Caco-2 (cell line): ENCODE measurements at regions not wholly inside any gene's neighbourhood (a gene's known extent, or its start where the extent isn't known, plus 50 kb on each side); places are given as distances from the start of the nearest gene placed in this dataset.
A peak's percentile ranks its signal among the peaks of the same experiment; 100 is the strongest.

ENCODE experiments used
- BruUV-seq: library from RNA; stranded (reverse); fragments of 400-500 nt; replicated peaks from 2 replicates; lab custom pipeline; 2021; lab: Mats Ljungman, UMichigan
- CTCF ChIA-PET: fragments of 300-600 bp; sonication (Branson Sonifier 250); formaldehyde crosslinking; loops from one replicate; lab custom pipeline; 2022; ENCODE audit warnings: antibody characterized with exemption; lab: Charles Lee
- POLR2A ChIA-PET: fragments of 300-600 bp; sonication (Branson Sonifier 250); formaldehyde crosslinking; loops from one replicate; lab custom pipeline; 2022; ENCODE audit warnings: antibody characterized with exemption; lab: Charles Lee
- DNase-seq, 2 experiments: peaks; one replicate each; pipeline versions ENCODE4 v3.0.0 to v3.0.0-alpha.2; 2020 to 2022
- H3K27me3 ChIP-seq: replicated peaks from 2 replicates; pipeline ENCODE4 v1.6.0; 2011; ENCODE audit warnings: low read length; ENCODE audit not compliant: control insufficient read depth, insufficient read depth
- H3K36me3 ChIP-seq: 2 replicates; pipeline ENCODE4 v1.5.1; 2011; ENCODE audit warnings: low read length; ENCODE audit not compliant: control insufficient read depth, insufficient read depth
- H3K4me1 ChIP-seq: fragments of 250-450 bp; sonication (Bioruptor Pico); 2 replicates; pipeline ENCODE4 v1.5.1; 2020; ENCODE audit warnings: mild to moderate bottlenecking
- H3K4me3 ChIP-seq: 2 replicates; pipeline ENCODE4 v1.5.1; 2011; ENCODE audit warnings: low read depth, mild to moderate bottlenecking, control low read depth, low read length
- H3K9me3 ChIP-seq: fragments of 250-450 bp; sonication (Bioruptor Pico); 2 replicates; pipeline ENCODE4 v1.5.1; 2020; ENCODE audit warnings: mild to moderate bottlenecking, moderate library complexity
- H3K27ac Mint-ChIP-seq: one replicate; pipeline ENCODE4 v1.8.0; 2022; ENCODE audit warnings: mixed read lengths; ENCODE audit not compliant: unreplicated experiment
- H3K27me3 Mint-ChIP-seq: one replicate; pipeline ENCODE4 v1.8.0; 2022; ENCODE audit warnings: mixed read lengths; ENCODE audit not compliant: insufficient read depth, unreplicated experiment
- H3K36me3 Mint-ChIP-seq: one replicate; pipeline ENCODE4 v1.8.0; 2022; ENCODE audit warnings: mild to moderate bottlenecking, mixed read lengths; ENCODE audit not compliant: insufficient read depth, unreplicated experiment
- H3K4me1 Mint-ChIP-seq: one replicate; pipeline ENCODE4 v1.8.0; 2022; ENCODE audit warnings: low read depth, mixed read lengths; ENCODE audit not compliant: unreplicated experiment
- H3K4me3 Mint-ChIP-seq: one replicate; pipeline ENCODE4 v1.8.0; 2022; ENCODE audit warnings: mild to moderate bottlenecking, moderate library complexity, mixed read lengths; ENCODE audit not compliant: unreplicated experiment
- H3K9me3 Mint-ChIP-seq: one replicate; pipeline ENCODE4 v1.8.0; 2022; ENCODE audit warnings: mixed read lengths; ENCODE audit not compliant: unreplicated experiment
- intact Hi-C: fragments of 100-400 bp; cut with micrococcal nuclease; formaldehyde crosslinking; loops from one replicate; pipeline ENCODE4 v1.10.0; 2022; ENCODE audit not compliant: unreplicated experiment
- TF ChIP-seq, protein P1 (sequence below), 2 experiments: fragments of 200-600 bp in 1 of 2; IDR thresholded peaks; 1 replicate in 1 of 2; 2 replicates in 1 of 2; pipeline versions ENCODE4 v1.5.1 to v1.8.0; 2011 to 2022; ENCODE audit warnings: antibody characterized with exemption in 1 of 2, control low read depth in 1 of 2, inconsistent platforms in 1 of 2, low read depth in 1 of 2, low read length in 1 of 2, mild to moderate bottlenecking in 1 of 2, moderate library complexity in 1 of 2; ENCODE audit not compliant: insufficient read depth in 1 of 2, severe bottlenecking in 1 of 2, unreplicated experiment in 1 of 2

DNA sequence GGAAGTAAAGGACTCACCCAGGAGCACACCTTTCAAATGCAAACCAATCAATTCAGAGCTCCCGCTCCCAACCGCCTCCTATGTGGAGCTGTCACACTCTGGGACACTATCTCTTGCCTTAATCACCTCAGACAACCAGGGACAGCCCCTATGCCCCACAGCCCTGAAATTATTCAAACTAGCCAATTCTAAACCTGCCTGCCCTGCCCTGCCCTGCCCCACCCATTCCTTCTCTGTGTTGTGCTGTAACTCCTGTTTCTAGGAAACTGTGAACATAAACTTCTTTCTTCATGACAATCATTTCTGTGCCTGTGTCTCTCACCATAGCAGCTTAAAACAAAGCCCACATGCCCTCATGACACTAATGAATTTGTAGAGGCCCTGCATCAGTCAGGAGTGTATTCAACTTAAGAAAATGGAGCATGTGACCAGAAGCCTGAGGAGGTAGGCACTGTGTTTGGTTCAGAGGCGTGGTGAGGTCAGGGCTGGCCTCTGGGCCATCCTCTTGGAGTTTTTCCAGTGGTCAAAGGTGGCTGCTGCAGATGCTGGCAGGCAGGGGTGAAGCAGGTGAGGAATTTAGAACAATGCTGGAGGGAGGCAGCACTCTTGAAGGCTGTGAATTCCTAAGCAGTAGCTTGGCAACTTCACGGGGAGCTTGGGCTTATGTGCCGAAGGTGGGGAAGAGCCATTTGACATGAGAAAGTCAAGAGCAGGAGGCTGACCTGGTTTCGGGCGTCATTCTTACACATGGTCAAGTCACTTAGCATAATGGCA is 74.5 kb downstream of the RHOU start:
- Mint-ChIP-seq H3K9me3 (peaks cover 8% of the 10 kb centered on the region), H3K36me3 (peaks cover under 1% of the 10 kb centered on the region), H3K4me3 (peak overlapping the region; percentile 13), H3K27ac (peak overlapping the region; percentile 74), H3K4me1 (peaks cover 22% of the 10 kb centered on the region), H3K27me3 (no peaks in the 10 kb centered on the region)
- intact Hi-C loops, result no loop called here
- Histone ChIP-seq H3K36me3 (no peaks in the 10 kb centered on the region), H3K4me1 (peaks cover 17% of the 10 kb centered on the region), H3K4me3 (no peak overlapping the region), H3K27me3 (no peaks in the 10 kb centered on the region), H3K9me3 (no peaks in the 10 kb centered on the region)
- peak; percentile 55 to 74 for DNase-seq
- BruUV-seq, result no TSS peak
- POLR2A ChIA-PET, result no interaction called here
- TF ChIP-seq, protein P1, sequence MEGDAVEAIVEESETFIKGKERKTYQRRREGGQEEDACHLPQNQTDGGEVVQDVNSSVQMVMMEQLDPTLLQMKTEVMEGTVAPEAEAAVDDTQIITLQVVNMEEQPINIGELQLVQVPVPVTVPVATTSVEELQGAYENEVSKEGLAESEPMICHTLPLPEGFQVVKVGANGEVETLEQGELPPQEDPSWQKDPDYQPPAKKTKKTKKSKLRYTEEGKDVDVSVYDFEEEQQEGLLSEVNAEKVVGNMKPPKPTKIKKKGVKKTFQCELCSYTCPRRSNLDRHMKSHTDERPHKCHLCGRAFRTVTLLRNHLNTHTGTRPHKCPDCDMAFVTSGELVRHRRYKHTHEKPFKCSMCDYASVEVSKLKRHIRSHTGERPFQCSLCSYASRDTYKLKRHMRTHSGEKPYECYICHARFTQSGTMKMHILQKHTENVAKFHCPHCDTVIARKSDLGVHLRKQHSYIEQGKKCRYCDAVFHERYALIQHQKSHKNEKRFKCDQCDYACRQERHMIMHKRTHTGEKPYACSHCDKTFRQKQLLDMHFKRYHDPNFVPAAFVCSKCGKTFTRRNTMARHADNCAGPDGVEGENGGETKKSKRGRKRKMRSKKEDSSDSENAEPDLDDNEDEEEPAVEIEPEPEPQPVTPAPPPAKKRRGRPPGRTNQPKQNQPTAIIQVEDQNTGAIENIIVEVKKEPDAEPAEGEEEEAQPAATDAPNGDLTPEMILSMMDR (IDR thresholded peaks at IDR 0.05; ENCODE audit: insufficient read depth in 1 of 2, low read depth in 1 of 2, low read length in 1 of 2, severe bottlenecking in 1 of 2, unreplicated experiment in 1 of 2), result no peak
- CTCF ChIA-PET, result no interaction called here

DNA sequence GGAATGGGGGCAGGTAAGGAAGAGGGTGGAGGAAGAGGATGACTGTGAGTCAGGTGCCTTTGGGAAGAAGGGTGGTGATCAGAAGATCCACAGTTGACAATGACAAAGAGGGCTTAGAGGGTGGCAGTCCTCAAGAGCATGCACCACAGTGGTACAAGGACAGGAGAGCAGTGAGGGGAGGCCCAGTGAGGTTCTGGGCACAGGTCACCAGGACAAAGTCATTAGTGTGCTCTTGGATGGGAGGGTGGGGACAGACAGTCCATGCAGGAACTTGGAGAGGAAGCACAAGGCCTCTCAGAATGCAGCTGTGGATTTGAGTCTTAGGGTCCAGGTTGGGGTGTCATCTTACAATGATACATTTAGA is 75.1 kb downstream of the RHOU start:
- Mint-ChIP-seq H3K9me3 (peaks cover 8% of the 10 kb centered on the region), H3K27me3 (no peaks in the 10 kb centered on the region), H3K4me1 (peaks cover 22% of the 10 kb centered on the region), H3K4me3 (peak overlapping the region; percentile 13), H3K27ac (peak overlapping the region; percentile 74), H3K36me3 (peaks cover 4% of the 10 kb centered on the region)
- ChIA-PET CTCF (no interaction called here), POLR2A (no interaction called here)
- Histone ChIP-seq H3K9me3 (no peaks in the 10 kb centered on the region), H3K36me3 (no peaks in the 10 kb centered on the region), H3K4me3 (no peak overlapping the region), H3K4me1 (peaks cover 17% of the 10 kb centered on the region), H3K27me3 (no peaks in the 10 kb centered on the region)
- no TSS peak for BruUV-seq
- intact Hi-C loops, result no loop called here
- no peak for DNase-seq
- TF ChIP-seq, protein P1 (IDR thresholded peaks at IDR 0.05; ENCODE audit: insufficient read depth in 1 of 2, low read depth in 1 of 2, low read length in 1 of 2, severe bottlenecking in 1 of 2, unreplicated experiment in 1 of 2), result no peak

DNA sequence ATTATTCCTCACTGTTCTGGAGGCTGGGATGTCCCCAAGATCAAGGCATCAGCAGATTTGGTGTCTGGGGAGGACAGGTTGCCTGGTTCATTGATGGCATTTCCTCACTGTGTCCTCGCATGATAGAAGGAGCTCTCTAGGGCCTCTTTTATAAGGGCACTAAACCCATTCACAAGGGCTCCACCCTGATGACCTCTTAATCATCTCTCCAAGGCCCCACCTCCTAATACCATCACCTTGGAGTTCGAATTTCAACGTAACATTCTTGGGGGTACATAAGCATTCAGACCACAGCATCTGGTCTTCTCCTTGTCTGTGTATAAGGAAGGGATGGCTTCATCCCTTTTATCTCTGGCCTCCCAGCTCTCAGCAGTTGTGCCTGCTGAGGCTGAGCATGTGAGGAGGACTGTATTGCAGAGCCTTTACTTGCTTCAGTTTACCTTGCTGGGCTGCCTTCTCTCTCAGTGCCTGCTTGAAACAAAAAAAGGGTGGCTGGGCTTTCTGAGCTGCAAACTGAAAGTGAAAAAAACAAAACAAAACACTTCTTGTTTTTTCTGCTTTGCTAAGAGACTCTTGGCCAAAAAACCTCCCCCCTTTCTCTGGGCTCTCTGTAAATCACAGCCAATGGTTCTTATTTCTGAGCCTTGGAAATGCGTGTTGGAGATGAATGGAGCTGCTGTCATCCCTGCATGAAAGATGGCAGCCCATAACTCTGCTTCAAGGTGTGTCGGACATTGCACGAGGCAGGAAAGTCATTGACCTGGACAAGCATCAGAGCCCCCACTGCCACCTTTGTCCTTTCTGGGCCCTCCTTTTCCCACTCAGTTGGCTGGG is 75.8 kb downstream of the RHOU start:
- Mint-ChIP-seq H3K9me3 (peaks cover 8% of the 10 kb centered on the region), H3K27me3 (no peaks in the 10 kb centered on the region), H3K36me3 (peaks cover 4% of the 10 kb centered on the region), H3K4me3 (no peak overlapping the region), H3K27ac (no peak overlapping the region), H3K4me1 (peaks cover 22% of the 10 kb centered on the region)
- H3K4me1 ChIP-seq, result peaks cover 20% of the 10 kb centered on the region
- BruUV-seq, result no TSS peak
- CTCF ChIA-PET, result no interaction called here
- no peaks in the 10 kb centered on the region for H3K36me3 ChIP-seq
- H3K27me3 ChIP-seq, result no peaks in the 10 kb centered on the region
- DNase-seq, result no peak
- H3K4me3 ChIP-seq, result no peak overlapping the region
- H3K9me3 ChIP-seq, result no peaks in the 10 kb centered on the region
- TF ChIP-seq, protein P1 (IDR thresholded peaks at IDR 0.05; ENCODE audit: insufficient read depth in 1 of 2, low read depth in 1 of 2, low read length in 1 of 2, severe bottlenecking in 1 of 2, unreplicated experiment in 1 of 2), result no peak
- POLR2A ChIA-PET, result no interaction called here
- intact Hi-C loops, result no loop called here
